NCI-H345 treated with DMSO at 0.1 percent for 48 hours (cell line): ENCODE measurements at regions not wholly inside any gene's neighbourhood (a gene's known extent, or its start where the extent isn't known, plus 50 kb on each side); places are given as distances from the start of the nearest gene placed in this dataset.

Experiments used
- DNase-seq: peaks from one replicate; lab custom pipeline; 2025; ENCODE audit not compliant: unreplicated experiment; lab: John Stamatoyannopoulos, UW

- DNase-seq = no peak
Measured at GRCh38 chr6:134719911-134720310, 230.0 kb downstream of the ALDH8A1 start.

GRCh38 chr6:134719286-134719685 is 230.6 kb downstream of the ALDH8A1 start:
- DNase-seq = no peak

- DNase-seq = no peak
Measured at GRCh38 chr6:134714679-134715078, 235.2 kb downstream of the ALDH8A1 start.

GRCh38 chr6:134714113-134714512 is 235.8 kb downstream of the ALDH8A1 start:
- DNase-seq = no peak

- DNase-seq = no peak
Measured at GRCh38 chr6:134712311-134712710, 237.6 kb downstream of the ALDH8A1 start.

GRCh38 chr6:134708079-134708478 is 241.8 kb downstream of the ALDH8A1 start:
- DNase-seq = no peak

GRCh38 chr6:134707342-134708031 is 242.4 kb downstream of the ALDH8A1 start:
- DNase-seq = no peak

GRCh38 chr6:134706806-134707205 is 243.1 kb downstream of the ALDH8A1 start:
- DNase-seq = no peak

- DNase-seq = no peak
Measured at GRCh38 chr6:134706153-134706552, 243.7 kb downstream of the ALDH8A1 start.

GRCh38 chr6:134703206-134703605 is 246.7 kb downstream of the ALDH8A1 start:
- DNase-seq = no peak

- DNase-seq = no peak
Measured at GRCh38 chr6:134702279-134702678, 247.6 kb downstream of the ALDH8A1 start.

GRCh38 chr6:134701301-134701700 is 248.6 kb downstream of the ALDH8A1 start:
- DNase-seq = no peak

- DNase-seq = no peak
Measured at GRCh38 chr6:134698228-134698627, 251.7 kb downstream of the ALDH8A1 start.

GRCh38 chr6:134692008-134692407 is 257.9 kb downstream of the ALDH8A1 start:
- no peak for DNase-seq

- DNase-seq = no peak
Measured at GRCh38 chr6:134691180-134691579, 258.7 kb downstream of the ALDH8A1 start.

GRCh38 chr6:134690048-134690447 is 259.9 kb downstream of the ALDH8A1 start:
- DNase-seq = no peak

GRCh38 chr6:134689641-134690040 is 260.3 kb downstream of the ALDH8A1 start:
- no peak for DNase-seq

GRCh38 chr6:134689177-134689576 is 260.7 kb downstream of the ALDH8A1 start:
- no peak for DNase-seq

- DNase-seq = no peak
Measured at GRCh38 chr6:134686071-134686470, 263.8 kb downstream of the ALDH8A1 start.

- no peak for DNase-seq
Measured at GRCh38 chr6:134684423-134684795, 265.5 kb downstream of the ALDH8A1 start.

- no peak for DNase-seq
Measured at GRCh38 chr6:134683783-134684422, 266.0 kb downstream of the ALDH8A1 start.

- DNase-seq = no peak
Measured at GRCh38 chr6:134680433-134680832, 269.5 kb downstream of the ALDH8A1 start.

GRCh38 chr6:134680021-134680420 is 269.9 kb downstream of the ALDH8A1 start:
- no peak for DNase-seq
